ENCODE measurements at regions not wholly inside any gene's neighbourhood (a gene's known extent, or its start where the extent isn't known, plus 50 kb on each side); places are given as distances from the start of the nearest gene placed in this dataset.

GRCh38 chr7:110168010-110168409 is 922.9 kb upstream of the LRRN3 start (continued):
- TF ChIP-seq MYC (IDR thresholded peaks at IDR 0.05; ENCODE audit: insufficient read depth, insufficient read length, insufficient replicate concordance, low read length, severe bottlenecking) (no peak), ASH2L (IDR thresholded peaks at IDR 0.05; ENCODE audit: borderline replicate concordance, low read depth) (no peak), NR2F1 (conservative IDR thresholded peaks at IDR 0.05) (no peak), PRDM15 (CRISPR knock-in tag; IDR thresholded peaks at IDR 0.05) (no peak)

GRCh38 chr7:110170841-110171240 is 920.1 kb upstream of the LRRN3 start:
- CTCF ChIA-PET = interaction anchor here (0.9 to 1.3 kb wide), 2 partner anchors 9 to 81 kb away, joined by 3 read pairs; no protein-coding TSS in a partner anchor
- no peaks in the 10 kb centered on the region for H4K20me1 ChIP-seq (ENCODE audit: control insufficient read depth, insufficient read depth)

More at GRCh38 chr7:110170841-110171240, 920.1 kb upstream of the LRRN3 start:
- intact Hi-C loops (cut with micrococcal nuclease; ENCODE audit: unreplicated experiment) = no loop called here
- Histone ChIP-seq H2AFZ (ENCODE audit: control insufficient read depth, low read depth, low read length) (no peak overlapping the region), H3K79me2 (ENCODE audit: control insufficient read depth, insufficient read depth, low read length) (no peaks in the 10 kb centered on the region), H3K9ac (ENCODE audit: control insufficient read depth, insufficient read depth, low read length) (no peak overlapping the region), H3K27me3 (replicated peaks in 1 of 2; ENCODE audit: control insufficient read depth in 2 of 2, insufficient read depth in 2 of 2, low read length in 1 of 2) (no peaks in the 10 kb centered on the region), H3K4me2 (ENCODE audit: control insufficient read depth, insufficient read depth) (no peak overlapping the region), H3K4me1 (ENCODE audit: control insufficient read depth, insufficient read depth, low read length) (no peaks in the 10 kb centered on the region), H3K27ac (ENCODE audit: control insufficient read depth, insufficient read depth) (no peak overlapping the region), H3K4me3 (no peak overlapping the region), H3K9me3 (replicated peaks; ENCODE audit: control insufficient read depth, insufficient read depth, low read length) (no peaks in the 10 kb centered on the region), H3K36me3 (ENCODE audit: control insufficient read depth in 2 of 2, insufficient read depth in 2 of 2, low read length in 1 of 2) (no peaks in the 10 kb centered on the region)
- DNase-seq (ENCODE audit: low read depth, low spot score) (no peak), ATAC-seq (no peak), FAIRE-seq (no peak)
- RAD21 ChIA-PET (ENCODE audit: unreplicated experiment) = no interaction called here
- 42% methylated on average over 2 of the region's 2 CpGs for WGBS (ENCODE audit: insufficient coverage, insufficient replicate concordance, low lambda C conversion rate, missing lambda C conversion rate)
- no TSS peak for BruUV-seq (replicated peaks)
- POLR2A ChIA-PET = no interaction called here
- TF ChIP-seq NFYB (IDR thresholded peaks at IDR 0.05; ENCODE audit: insufficient read depth, low read depth, low read length) = no peak
- no peak for TF ChIP-seq PML (IDR thresholded peaks at IDR 0.05; ENCODE audit: low read length)
- TF ChIP-seq POU2F2 (IDR thresholded peaks at IDR 0.05; ENCODE audit: borderline replicate concordance, low read depth, low read length) = no peak
- TF ChIP-seq NR2F1 (conservative IDR thresholded peaks at IDR 0.05) = no peak
- no peak for TF ChIP-seq TCF12 (IDR thresholded peaks at IDR 0.05; ENCODE audit: low read depth, low read length)
- TF ChIP-seq ZNF217 (IDR thresholded peaks at IDR 0.05) = no peak
- no peak for TF ChIP-seq HDAC6 (IDR thresholded peaks at IDR 0.05; ENCODE audit: unreplicated experiment)
- TF ChIP-seq EGR1 (IDR thresholded peaks at IDR 0.05; ENCODE audit: borderline replicate concordance in 1 of 2, low read depth in 2 of 2, low read length in 2 of 2) = no peak
- no peak for TF ChIP-seq SIX5 (IDR thresholded peaks at IDR 0.05; ENCODE audit: low read depth, low read length, severe bottlenecking)
- TF ChIP-seq YY1 (IDR thresholded peaks at IDR 0.05; ENCODE audit: low read depth, low read length) = no peak
- no peak for TF ChIP-seq ZNF274 (IDR thresholded peaks at IDR 0.05; ENCODE audit: insufficient read depth, insufficient read length)
- no peak for TF ChIP-seq ASH2L (IDR thresholded peaks at IDR 0.05; ENCODE audit: borderline replicate concordance, low read depth)
- TF ChIP-seq ZBTB33 (IDR thresholded peaks at IDR 0.05) = no peak
- no peak for TF ChIP-seq NFXL1 (IDR thresholded peaks at IDR 0.05; ENCODE audit: borderline replicate concordance)
- TF ChIP-seq SUZ12 (IDR thresholded peaks at IDR 0.05; ENCODE audit: unreplicated experiment) = no peak
- TF ChIP-seq RCOR1 (conservative IDR thresholded peaks at IDR 0.05; ENCODE audit: low read depth, low read length) = no peak
- SMC1A ChIA-PET (ENCODE audit: uncharacterized antibody, unreplicated experiment) = no interaction called here
- in situ Hi-C loops (cut with MboI) = no loop called here
